AG04450 (cell line): ENCODE measurements at regions not wholly inside any gene's neighbourhood (a gene's known extent, or its start where the extent isn't known, plus 50 kb on each side); places are given as distances from the start of the nearest gene placed in this dataset.

ENCODE experiments used
- CTCF ChIA-PET: fragments of 300-600, 350-600 bp; formaldehyde crosslinking; extraction: SDS; loops from one replicate; lab custom pipeline; 2022; ENCODE audit warnings: antibody characterized with exemption, inconsistent platforms; lab: Charles Lee
- POLR2A ChIA-PET: fragments of 350-600 bp; formaldehyde crosslinking; extraction: SDS; loops from one replicate; lab custom pipeline; 2021; ENCODE audit warnings: antibody characterized with exemption, inconsistent platforms; lab: Yijun Ruan, JAX
- DNase-seq: peaks from one replicate; pipeline ENCODE4 v3.0.0-alpha.2; 2011; ENCODE audit warnings: low read depth, low spot score
- H3K27ac ChIP-seq: one replicate; pipeline ENCODE4 v1.5.1; 2012; ENCODE audit warnings: low read depth, low read length, control low read depth
- H3K27me3 ChIP-seq: one replicate; pipeline ENCODE4 v1.6.0; 2012; ENCODE audit warnings: low read length; ENCODE audit not compliant: control insufficient read depth, insufficient read depth
- H3K4me3 ChIP-seq: 2 replicates; pipeline ENCODE4 v1.5.1; 2011; ENCODE audit warnings: mild to moderate bottlenecking, low read depth, low read length, control low read depth
- H3K9me3 ChIP-seq: 2 replicates; pipeline ENCODE4 v1.5.1; 2012; ENCODE audit warnings: low read length; ENCODE audit not compliant: control insufficient read depth, insufficient read depth
- CTCF ChIP-seq: IDR thresholded peaks from 2 replicates; pipeline ENCODE4 v1.5.1; 2011; ENCODE audit warnings: low read depth, low read length, control low read depth, inconsistent platforms

GRCh38 chr1:213605732-213606131, 382.0 kb upstream of the PROX1 start:
- Histone ChIP-seq H3K27me3 (no peaks in the 10 kb centered on the region), H3K27ac (no peak overlapping the region), H3K9me3 (peaks cover 12% of the 10 kb centered on the region), H3K4me3 (no peak overlapping the region)
- DNase-seq = no peak
- no peak for TF ChIP-seq CTCF
- CTCF ChIA-PET = interaction anchor here (0.6 kb wide), 1 partner anchor 9 kb away, joined by 3 read pairs; no protein-coding TSS in a partner anchor
- POLR2A ChIA-PET = no interaction called here

- CTCF ChIA-PET = interaction anchor here (0.6 kb wide), 1 partner anchor 8 kb away, joined by 3 read pairs; no protein-coding TSS in a partner anchor
- no peak for DNase-seq
- no peak for TF ChIP-seq CTCF
- Histone ChIP-seq H3K27me3 (no peaks in the 10 kb centered on the region), H3K27ac (no peak overlapping the region), H3K9me3 (peaks cover 12% of the 10 kb centered on the region), H3K4me3 (no peak overlapping the region)
- POLR2A ChIA-PET = no interaction called here
Measured at GRCh38 chr1:213606252-213606820, 381.4 kb upstream of the PROX1 start.

GRCh38 chr1:213613549-213613948, 374.2 kb upstream of the PROX1 start:
- no peak for TF ChIP-seq CTCF
- H3K27me3 ChIP-seq = no peaks in the 10 kb centered on the region
- ChIA-PET CTCF (no interaction called here), POLR2A (no interaction called here)
- H3K9me3 ChIP-seq = peaks cover 7% of the 10 kb centered on the region
- H3K27ac ChIP-seq = no peak overlapping the region
- no peak overlapping the region for H3K4me3 ChIP-seq
- no peak for DNase-seq

GRCh38 chr1:213615226-213615916, 372.4 kb upstream of the PROX1 start:
- no peak overlapping the region for H3K27ac ChIP-seq
- ChIA-PET CTCF (interaction anchor here (0.6 kb wide), 1 partner anchor 9 kb away, joined by 3 read pairs; no protein-coding TSS in a partner anchor), POLR2A (no interaction called here)
- no peak for DNase-seq
- TF ChIP-seq CTCF = no peak
- peaks cover 3% of the 10 kb centered on the region for H3K9me3 ChIP-seq
- H3K27me3 ChIP-seq = no peaks in the 10 kb centered on the region
- H3K4me3 ChIP-seq = no peak overlapping the region

GRCh38 chr1:213617133-213617532, 370.6 kb upstream of the PROX1 start:
- H3K4me3 ChIP-seq = no peak overlapping the region
- CTCF ChIA-PET = no interaction called here
- POLR2A ChIA-PET = no interaction called here

More at GRCh38 chr1:213617133-213617532, 370.6 kb upstream of the PROX1 start:
- Histone ChIP-seq H3K27me3 (no peaks in the 10 kb centered on the region), H3K9me3 (peaks cover 3% of the 10 kb centered on the region; the same call in 1 of the 2 replicates), H3K27ac (no peak overlapping the region)
- no peak for DNase-seq
- TF ChIP-seq CTCF = no peak
